LNCaP clone FGC (cell line): ENCODE measurements at regions not wholly inside any gene's neighbourhood (a gene's known extent, or its start where the extent isn't known, plus 50 kb on each side); places are given as distances from the start of the nearest gene placed in this dataset.

Source experiments
- DNase-seq: peaks from one replicate; pipeline ENCODE4 v3.0.0-alpha.2; 2011; ENCODE audit warnings: low read depth
- H3K4me3 ChIP-seq: 2 replicates; pipeline ENCODE4 v1.5.1; 2011; ENCODE audit warnings: mild to moderate bottlenecking, low read depth, low read length, control low read depth
- TF ChIP-seq, protein P1 (sequence below): IDR thresholded peaks from 2 replicates; pipeline ENCODE4 v1.5.1; 2012; ENCODE audit warnings: mild to moderate bottlenecking; ENCODE audit not compliant: control insufficient read depth, insufficient read depth; ENCODE audit errors: extremely low read depth

GRCh38 chr12:34393821-34394150 lies 371.5 kb downstream of the ALG10 start:
- DNase-seq, result no peak
- TF ChIP-seq, protein P1, sequence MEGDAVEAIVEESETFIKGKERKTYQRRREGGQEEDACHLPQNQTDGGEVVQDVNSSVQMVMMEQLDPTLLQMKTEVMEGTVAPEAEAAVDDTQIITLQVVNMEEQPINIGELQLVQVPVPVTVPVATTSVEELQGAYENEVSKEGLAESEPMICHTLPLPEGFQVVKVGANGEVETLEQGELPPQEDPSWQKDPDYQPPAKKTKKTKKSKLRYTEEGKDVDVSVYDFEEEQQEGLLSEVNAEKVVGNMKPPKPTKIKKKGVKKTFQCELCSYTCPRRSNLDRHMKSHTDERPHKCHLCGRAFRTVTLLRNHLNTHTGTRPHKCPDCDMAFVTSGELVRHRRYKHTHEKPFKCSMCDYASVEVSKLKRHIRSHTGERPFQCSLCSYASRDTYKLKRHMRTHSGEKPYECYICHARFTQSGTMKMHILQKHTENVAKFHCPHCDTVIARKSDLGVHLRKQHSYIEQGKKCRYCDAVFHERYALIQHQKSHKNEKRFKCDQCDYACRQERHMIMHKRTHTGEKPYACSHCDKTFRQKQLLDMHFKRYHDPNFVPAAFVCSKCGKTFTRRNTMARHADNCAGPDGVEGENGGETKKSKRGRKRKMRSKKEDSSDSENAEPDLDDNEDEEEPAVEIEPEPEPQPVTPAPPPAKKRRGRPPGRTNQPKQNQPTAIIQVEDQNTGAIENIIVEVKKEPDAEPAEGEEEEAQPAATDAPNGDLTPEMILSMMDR, result no peak
- no peak overlapping the region for H3K4me3 ChIP-seq

- no peak for DNase-seq
- TF ChIP-seq, protein P1, result no peak
- no peak overlapping the region for H3K4me3 ChIP-seq
Measured at GRCh38 chr12:34394211-34395055, 372.1 kb downstream of the ALG10 start.

DNA sequence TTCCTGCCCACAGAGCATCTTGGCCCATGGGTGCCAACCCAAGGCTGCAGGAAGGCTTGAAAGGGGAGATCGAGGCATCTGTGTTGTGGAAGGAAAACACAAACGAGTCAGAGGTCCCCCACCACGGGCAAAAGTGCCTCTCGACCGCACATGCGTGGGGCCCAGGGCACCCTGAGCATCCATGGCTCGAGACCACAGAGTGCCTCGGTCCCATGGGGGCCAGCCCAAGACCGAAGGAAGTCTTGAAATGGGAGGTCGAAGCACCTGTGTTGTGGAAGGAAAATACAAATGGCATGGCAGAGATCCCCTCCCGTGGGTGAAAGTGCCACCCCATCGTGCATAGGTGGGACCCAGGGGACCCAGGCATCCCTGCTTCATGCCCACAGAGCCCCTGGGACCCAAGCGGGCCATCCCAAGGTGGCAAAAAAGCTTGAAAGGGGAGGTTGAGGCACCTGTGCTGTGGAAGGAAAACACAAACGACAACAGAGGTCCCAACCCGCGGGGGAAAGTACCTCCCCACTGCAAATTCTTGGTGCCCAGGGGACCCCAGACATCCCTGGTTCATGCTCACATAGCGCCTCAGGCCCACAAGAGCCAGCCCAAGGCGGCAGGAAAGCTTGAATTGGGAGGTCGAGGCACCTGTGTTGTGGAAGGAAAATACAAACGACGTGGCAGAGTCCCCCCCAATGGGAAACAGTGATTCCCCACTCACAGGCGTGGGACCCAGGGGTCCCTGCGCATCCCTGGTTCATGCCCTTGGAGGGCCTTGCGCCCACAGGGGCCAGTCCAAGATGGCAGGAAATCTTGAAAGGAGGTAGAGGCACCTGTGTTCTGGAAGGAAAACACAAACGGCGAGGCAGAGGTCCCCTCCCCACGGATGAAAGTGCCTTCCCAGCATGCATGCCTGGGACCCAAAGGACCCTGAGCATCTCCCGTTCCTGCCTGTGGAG lies 373.0 kb downstream of the ALG10 start:
- no peak for DNase-seq
- H3K4me3 ChIP-seq, result no peak overlapping the region
- TF ChIP-seq, protein P1, result no peak

GRCh38 chr12:34396006-34396860 lies 373.9 kb downstream of the ALG10 start:
- DNase-seq, result no peak
- H3K4me3 ChIP-seq, result no peak overlapping the region
- TF ChIP-seq, protein P1, result no peak

GRCh38 chr12:34396861-34397590 lies 374.7 kb downstream of the ALG10 start:
- no peak overlapping the region for H3K4me3 ChIP-seq
- DNase-seq, result no peak
- TF ChIP-seq, protein P1, result no peak
